Activated naive CD4-positive, alpha-beta T cell treated with anti-CD3 and anti-CD28 coated beads, Interleukin-2, amount 50 U/mL, for 24 hours (primary cell): ENCODE measurements at regions not wholly inside any gene's neighbourhood (a gene's known extent, or its start where the extent isn't known, plus 50 kb on each side); places are given as distances from the start of the nearest gene placed in this dataset.
"Not testable (repeated sequence)": the region's sequence is repeated elsewhere in the genome, so short reads cannot be mapped to it uniquely, and the experiment has no call there.

Source experiments
- H3K27ac Mint-ChIP-seq: one replicate; pipeline ENCODE4 v1.8.0; 2021; ENCODE audit warnings: mild to moderate bottlenecking, mixed read lengths
- H3K27me3 Mint-ChIP-seq: one replicate; pipeline ENCODE4 v1.8.0; 2021; ENCODE audit warnings: mixed read lengths
- H3K36me3 Mint-ChIP-seq: one replicate; pipeline ENCODE4 v1.8.0; 2021; ENCODE audit warnings: mixed read lengths
- H3K4me1 Mint-ChIP-seq: one replicate; pipeline ENCODE4 v1.8.0; 2021; ENCODE audit warnings: mixed read lengths
- H3K4me3 Mint-ChIP-seq: one replicate; pipeline ENCODE4 v1.8.0; 2021; ENCODE audit warnings: mild to moderate bottlenecking, mixed read lengths
- H3K9me3 Mint-ChIP-seq: one replicate; pipeline ENCODE4 v1.8.0; 2021; ENCODE audit warnings: mixed read lengths

GRCh38 chr9:74120470-74120869 lies 376.7 kb upstream of the RORB start:
- H3K36me3 Mint-ChIP-seq: no peaks in the 10 kb centered on the region
- peaks cover 6% of the 10 kb centered on the region for H3K9me3 Mint-ChIP-seq
- H3K4me3 Mint-ChIP-seq: no peak overlapping the region
- no peak overlapping the region for H3K27ac Mint-ChIP-seq
- H3K4me1 Mint-ChIP-seq: no peaks in the 10 kb centered on the region
- no peaks in the 10 kb centered on the region for H3K27me3 Mint-ChIP-seq

GRCh38 chr9:74122216-74122615 lies 374.9 kb upstream of the RORB start:
- Mint-ChIP-seq H3K4me3 (no peak overlapping the region), H3K9me3 (peaks cover 11% of the 10 kb centered on the region), H3K36me3 (no peaks in the 10 kb centered on the region), H3K27me3 (no peaks in the 10 kb centered on the region), H3K27ac (no peak overlapping the region), H3K4me1 (no peaks in the 10 kb centered on the region)

GRCh38 chr9:74122661-74123060 lies 374.5 kb upstream of the RORB start:
- Mint-ChIP-seq H3K4me1 (no peaks in the 10 kb centered on the region), H3K36me3 (no peaks in the 10 kb centered on the region), H3K9me3 (peaks cover 11% of the 10 kb centered on the region), H3K4me3 (no peak overlapping the region), H3K27me3 (no peaks in the 10 kb centered on the region), H3K27ac (no peak overlapping the region)

GRCh38 chr9:74125941-74126340 lies 371.2 kb upstream of the RORB start:
- H3K9me3 Mint-ChIP-seq: peaks cover 11% of the 10 kb centered on the region
- no peaks in the 10 kb centered on the region for H3K4me1 Mint-ChIP-seq
- H3K27ac Mint-ChIP-seq: no peak overlapping the region
- H3K27me3 Mint-ChIP-seq: no peaks in the 10 kb centered on the region
- no peaks in the 10 kb centered on the region for H3K36me3 Mint-ChIP-seq
- H3K4me3 Mint-ChIP-seq: no peak overlapping the region

- Mint-ChIP-seq H3K9me3 (no peaks in the 10 kb centered on the region), H3K27ac (no peak overlapping the region), H3K4me3 (no peak overlapping the region), H3K36me3 (no peaks in the 10 kb centered on the region), H3K4me1 (no peaks in the 10 kb centered on the region), H3K27me3 (no peaks in the 10 kb centered on the region)
Measured at GRCh38 chr9:74132986-74133385, 364.1 kb upstream of the RORB start.

- Mint-ChIP-seq H3K27ac (no peak overlapping the region), H3K36me3 (no peaks in the 10 kb centered on the region), H3K9me3 (no peaks in the 10 kb centered on the region), H3K4me1 (no peaks in the 10 kb centered on the region), H3K4me3 (no peak overlapping the region), H3K27me3 (no peaks in the 10 kb centered on the region)
Measured at GRCh38 chr9:74133921-74134320, 363.2 kb upstream of the RORB start.

GRCh38 chr9:74138182-74138581 lies 359.0 kb upstream of the RORB start:
- Mint-ChIP-seq H3K4me3 (no peak overlapping the region), H3K9me3 (no peaks in the 10 kb centered on the region), H3K4me1 (no peaks in the 10 kb centered on the region), H3K27me3 (no peaks in the 10 kb centered on the region), H3K27ac (no peak overlapping the region), H3K36me3 (no peaks in the 10 kb centered on the region)

GRCh38 chr9:74140141-74140540 lies 357.0 kb upstream of the RORB start:
- no peak overlapping the region for H3K27ac Mint-ChIP-seq
- no peaks in the 10 kb centered on the region for H3K27me3 Mint-ChIP-seq
- H3K36me3 Mint-ChIP-seq: no peaks in the 10 kb centered on the region
- no peaks in the 10 kb centered on the region for H3K4me1 Mint-ChIP-seq
- no peaks in the 10 kb centered on the region for H3K9me3 Mint-ChIP-seq
- H3K4me3 Mint-ChIP-seq: no peak overlapping the region

GRCh38 chr9:74147906-74148305 lies 349.2 kb upstream of the RORB start:
- H3K4me3 Mint-ChIP-seq: no peak overlapping the region
- no peaks in the 10 kb centered on the region for H3K4me1 Mint-ChIP-seq
- H3K27ac Mint-ChIP-seq: no peak overlapping the region
- H3K27me3 Mint-ChIP-seq: no peaks in the 10 kb centered on the region
- H3K36me3 Mint-ChIP-seq: no peaks in the 10 kb centered on the region
- H3K9me3 Mint-ChIP-seq: peaks cover 5% of the 10 kb centered on the region

GRCh38 chr9:74172874-74173273 lies 324.3 kb upstream of the RORB start:
- peaks cover 5% of the 10 kb centered on the region for H3K9me3 Mint-ChIP-seq
- H3K27ac Mint-ChIP-seq: no peak overlapping the region
- H3K4me3 Mint-ChIP-seq: no peak overlapping the region
- no peaks in the 10 kb centered on the region for H3K27me3 Mint-ChIP-seq
- H3K4me1 Mint-ChIP-seq: no peaks in the 10 kb centered on the region
- H3K36me3 Mint-ChIP-seq: no peaks in the 10 kb centered on the region

- H3K27ac Mint-ChIP-seq: no peak overlapping the region
- H3K9me3 Mint-ChIP-seq: peaks cover 5% of the 10 kb centered on the region
- H3K36me3 Mint-ChIP-seq: no peaks in the 10 kb centered on the region
- no peak overlapping the region for H3K4me3 Mint-ChIP-seq
- H3K4me1 Mint-ChIP-seq: no peaks in the 10 kb centered on the region
- no peaks in the 10 kb centered on the region for H3K27me3 Mint-ChIP-seq
Measured at GRCh38 chr9:74173284-74173683, 323.9 kb upstream of the RORB start.

GRCh38 chr9:74197771-74198170 lies 299.4 kb upstream of the RORB start:
- H3K27me3 Mint-ChIP-seq, H3K36me3 Mint-ChIP-seq, H3K4me1 Mint-ChIP-seq, H3K9me3 Mint-ChIP-seq, H3K27ac Mint-ChIP-seq, H3K4me3 Mint-ChIP-seq: not testable (repeated sequence)

- no peak overlapping the region for H3K4me3 Mint-ChIP-seq
Measured at GRCh38 chr9:74205056-74205455, 292.1 kb upstream of the RORB start.

GRCh38 chr9:74218385-74219063 lies 278.6 kb upstream of the RORB start:
- H3K4me3 Mint-ChIP-seq: no peak overlapping the region
- H3K4me1 Mint-ChIP-seq: no peaks in the 10 kb centered on the region
- no peak overlapping the region for H3K27ac Mint-ChIP-seq
- H3K36me3 Mint-ChIP-seq: no peaks in the 10 kb centered on the region
- peaks cover 13% of the 10 kb centered on the region for H3K9me3 Mint-ChIP-seq
- no peaks in the 10 kb centered on the region for H3K27me3 Mint-ChIP-seq

More at GRCh38 chr9:74205056-74205455, 292.1 kb upstream of the RORB start:
- Mint-ChIP-seq H3K27me3 (no peaks in the 10 kb centered on the region), H3K9me3 (peaks cover 6% of the 10 kb centered on the region), H3K27ac (no peak overlapping the region), H3K36me3 (no peaks in the 10 kb centered on the region), H3K4me1 (no peaks in the 10 kb centered on the region)

GRCh38 chr9:74220327-74220726 lies 276.8 kb upstream of the RORB start:
- Mint-ChIP-seq H3K36me3 (no peaks in the 10 kb centered on the region), H3K9me3 (peaks cover 9% of the 10 kb centered on the region), H3K27me3 (no peaks in the 10 kb centered on the region), H3K4me3 (no peak overlapping the region), H3K27ac (no peak overlapping the region), H3K4me1 (no peaks in the 10 kb centered on the region)

GRCh38 chr9:74236857-74237256 lies 260.3 kb upstream of the RORB start:
- H3K27me3 Mint-ChIP-seq: no peaks in the 10 kb centered on the region
- no peaks in the 10 kb centered on the region for H3K4me1 Mint-ChIP-seq
- H3K36me3 Mint-ChIP-seq: no peaks in the 10 kb centered on the region
- no peak overlapping the region for H3K27ac Mint-ChIP-seq
- H3K4me3 Mint-ChIP-seq: no peak overlapping the region
- peaks cover 18% of the 10 kb centered on the region for H3K9me3 Mint-ChIP-seq

- Mint-ChIP-seq H3K4me3 (no peak overlapping the region), H3K4me1 (no peaks in the 10 kb centered on the region), H3K27me3 (no peaks in the 10 kb centered on the region), H3K27ac (no peak overlapping the region), H3K36me3 (no peaks in the 10 kb centered on the region), H3K9me3 (peaks cover 13% of the 10 kb centered on the region)
Measured at GRCh38 chr9:74245866-74246497, 251.2 kb upstream of the RORB start.
